ENCODE measurements at regions not wholly inside any gene's neighbourhood (a gene's known extent, or its start where the extent isn't known, plus 50 kb on each side); places are given as distances from the start of the nearest gene placed in this dataset.

DNA sequence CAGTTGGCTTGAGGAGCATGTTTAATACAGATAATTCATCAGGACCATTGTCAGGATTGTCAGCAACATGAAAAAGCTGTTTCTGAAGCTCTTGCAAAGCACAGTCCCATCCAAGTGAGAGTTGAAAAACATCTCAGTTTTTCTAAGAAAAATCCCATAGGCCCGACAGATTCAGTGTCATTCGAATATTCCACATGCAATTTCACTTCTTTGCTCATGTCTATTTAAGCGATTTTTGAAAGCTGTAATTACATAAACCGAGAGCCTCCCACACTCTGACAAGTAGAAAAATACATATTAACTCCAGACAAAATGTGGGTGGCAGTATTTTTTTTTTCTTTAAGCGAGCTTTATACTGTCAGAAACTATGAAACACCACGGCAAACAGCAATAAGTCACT lies 134.7 kb upstream of the GALNT5 start:
- TF ChIP-seq, protein P1, sequence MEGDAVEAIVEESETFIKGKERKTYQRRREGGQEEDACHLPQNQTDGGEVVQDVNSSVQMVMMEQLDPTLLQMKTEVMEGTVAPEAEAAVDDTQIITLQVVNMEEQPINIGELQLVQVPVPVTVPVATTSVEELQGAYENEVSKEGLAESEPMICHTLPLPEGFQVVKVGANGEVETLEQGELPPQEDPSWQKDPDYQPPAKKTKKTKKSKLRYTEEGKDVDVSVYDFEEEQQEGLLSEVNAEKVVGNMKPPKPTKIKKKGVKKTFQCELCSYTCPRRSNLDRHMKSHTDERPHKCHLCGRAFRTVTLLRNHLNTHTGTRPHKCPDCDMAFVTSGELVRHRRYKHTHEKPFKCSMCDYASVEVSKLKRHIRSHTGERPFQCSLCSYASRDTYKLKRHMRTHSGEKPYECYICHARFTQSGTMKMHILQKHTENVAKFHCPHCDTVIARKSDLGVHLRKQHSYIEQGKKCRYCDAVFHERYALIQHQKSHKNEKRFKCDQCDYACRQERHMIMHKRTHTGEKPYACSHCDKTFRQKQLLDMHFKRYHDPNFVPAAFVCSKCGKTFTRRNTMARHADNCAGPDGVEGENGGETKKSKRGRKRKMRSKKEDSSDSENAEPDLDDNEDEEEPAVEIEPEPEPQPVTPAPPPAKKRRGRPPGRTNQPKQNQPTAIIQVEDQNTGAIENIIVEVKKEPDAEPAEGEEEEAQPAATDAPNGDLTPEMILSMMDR (IDR thresholded peaks at IDR 0.05) = no peak
- no peak for TF ChIP-seq POLR2A (IDR thresholded peaks at IDR 0.05)
